A673 (cell line): ENCODE measurements at regions not wholly inside any gene's neighbourhood (a gene's known extent, or its start where the extent isn't known, plus 50 kb on each side); places are given as distances from the start of the nearest gene placed in this dataset.

Experiments
- BruUV-seq: library from RNA; stranded (reverse); fragments of 400-500 nt; replicated peaks from 2 replicates; lab custom pipeline; 2021; lab: Mats Ljungman, UMichigan
- CTCF ChIA-PET: fragments of 300-600 bp; sonication (Branson Sonifier 250); formaldehyde crosslinking; loops from one replicate; lab custom pipeline; 2022; ENCODE audit warnings: antibody characterized with exemption; lab: Charles Lee
- POLR2A ChIA-PET: fragments of 300-600 bp; sonication (Branson Sonifier 250); formaldehyde crosslinking; loops from one replicate; lab custom pipeline; 2022; ENCODE audit warnings: antibody characterized with exemption; ENCODE audit not compliant: low non-redundant PET; lab: Charles Lee
- DNase-seq: peaks from one replicate; pipeline ENCODE4 v3.0.0-alpha.2; 2015; ENCODE audit warnings: low spot score
- H3K27ac ChIP-seq: fragments of 200-600 bp; sonication (generic); 2 replicates; pipeline ENCODE4 v1.5.1; 2016; ENCODE audit warnings: mixed run types, low read depth, mild to moderate bottlenecking, mixed read lengths, antibody characterized with exemption, low read length; ENCODE audit not compliant: poor library complexity, severe bottlenecking
- H3K27me3 ChIP-seq: fragments of 200-600 bp; sonication (generic); replicated peaks from 2 replicates; pipeline ENCODE4 v1.6.1; 2017; ENCODE audit warnings: mixed run types, low read depth, mild to moderate bottlenecking, mixed read lengths, antibody characterized with exemption, low read length; ENCODE audit not compliant: insufficient read depth, poor library complexity
- H3K36me3 ChIP-seq: fragments of 200-600 bp; sonication (generic); 2 replicates; pipeline ENCODE4 v1.6.1; 2016; ENCODE audit warnings: mixed run types, mild to moderate bottlenecking, mixed read lengths, antibody characterized with exemption, low read length; ENCODE audit not compliant: insufficient read depth, poor library complexity, severe bottlenecking
- H3K4me1 ChIP-seq: fragments of 200-600 bp; sonication (generic); 2 replicates; pipeline ENCODE4 v1.6.1; 2017; ENCODE audit warnings: mixed run types, mild to moderate bottlenecking, mixed read lengths, antibody characterized with exemption, low read length; ENCODE audit not compliant: insufficient read depth, poor library complexity, severe bottlenecking
- H3K4me3 ChIP-seq: fragments of 200-600 bp; sonication (generic); 2 replicates; pipeline ENCODE4 v1.5.1; 2016; ENCODE audit warnings: low read depth, mixed run types, mild to moderate bottlenecking, mixed read lengths, low read length; ENCODE audit not compliant: poor library complexity, severe bottlenecking
- H3K9me3 ChIP-seq: fragments of 200-600 bp; sonication (generic); 2 replicates; pipeline ENCODE4 v1.6.1; 2016; ENCODE audit warnings: mixed run types, low read depth, mild to moderate bottlenecking, mixed read lengths, antibody characterized with exemption, low read length; ENCODE audit not compliant: poor library complexity, severe bottlenecking
- EZH2 ChIP-seq: fragments of 200-600 bp; sonication (generic); IDR thresholded peaks from 2 replicates; pipeline ENCODE4 v1.6.1; 2017; ENCODE audit warnings: borderline replicate concordance, low read depth, mild to moderate bottlenecking, mixed read lengths, antibody characterized with exemption, low read length; ENCODE audit not compliant: poor library complexity, severe bottlenecking
- intact Hi-C: fragments of 100-400 bp; cut with micrococcal nuclease; formaldehyde crosslinking; loops from one replicate; pipeline ENCODE4 v1.10.0; 2022; ENCODE audit not compliant: unreplicated experiment
- TF ChIP-seq, protein P1 (sequence below): fragments of 300-800, 200-600 bp; sonication (generic); conservative IDR thresholded peaks from 2 replicates; pipeline ENCODE4 v1.5.1; 2017; ENCODE audit warnings: low read depth, mild to moderate bottlenecking, antibody characterized with exemption, low read length, moderate library complexity, mixed read lengths

DNA sequence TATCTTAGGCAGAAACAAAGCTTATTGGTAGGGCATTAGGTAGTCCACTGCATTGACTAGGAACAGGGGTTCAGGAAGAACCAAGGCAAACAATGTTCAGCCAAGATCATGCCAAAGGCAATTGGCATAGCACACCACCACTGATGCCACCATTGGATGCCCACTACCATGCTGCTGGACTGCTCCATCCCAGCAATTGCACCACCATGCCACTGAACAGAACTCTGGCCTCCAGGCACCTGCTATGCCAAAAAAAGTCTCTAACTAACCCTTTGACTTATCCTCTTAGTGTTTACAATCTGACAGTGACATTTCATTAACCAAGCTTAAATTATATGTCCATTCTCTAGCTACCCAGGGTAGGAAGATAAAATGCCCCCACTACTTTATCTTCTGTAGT, 509.6 kb upstream of the CAMK1G start:
- ChIA-PET POLR2A (no interaction called here), CTCF (no interaction called here)
- Histone ChIP-seq H3K36me3 (no peaks in the 10 kb centered on the region), H3K9me3 (no peaks in the 10 kb centered on the region), H3K4me1 (no peaks in the 10 kb centered on the region), H3K27me3 (no peaks in the 10 kb centered on the region), H3K4me3 (no peak overlapping the region), H3K27ac (no peak overlapping the region)
- intact Hi-C loops, result loop anchor here (10.0 kb wide), 1 partner anchor 131 kb away; no protein-coding TSS in a partner anchor
- DNase-seq, result no peak
- BruUV-seq, result no TSS peak
- TF ChIP-seq EZH2, result no peak
- TF ChIP-seq, protein P1, sequence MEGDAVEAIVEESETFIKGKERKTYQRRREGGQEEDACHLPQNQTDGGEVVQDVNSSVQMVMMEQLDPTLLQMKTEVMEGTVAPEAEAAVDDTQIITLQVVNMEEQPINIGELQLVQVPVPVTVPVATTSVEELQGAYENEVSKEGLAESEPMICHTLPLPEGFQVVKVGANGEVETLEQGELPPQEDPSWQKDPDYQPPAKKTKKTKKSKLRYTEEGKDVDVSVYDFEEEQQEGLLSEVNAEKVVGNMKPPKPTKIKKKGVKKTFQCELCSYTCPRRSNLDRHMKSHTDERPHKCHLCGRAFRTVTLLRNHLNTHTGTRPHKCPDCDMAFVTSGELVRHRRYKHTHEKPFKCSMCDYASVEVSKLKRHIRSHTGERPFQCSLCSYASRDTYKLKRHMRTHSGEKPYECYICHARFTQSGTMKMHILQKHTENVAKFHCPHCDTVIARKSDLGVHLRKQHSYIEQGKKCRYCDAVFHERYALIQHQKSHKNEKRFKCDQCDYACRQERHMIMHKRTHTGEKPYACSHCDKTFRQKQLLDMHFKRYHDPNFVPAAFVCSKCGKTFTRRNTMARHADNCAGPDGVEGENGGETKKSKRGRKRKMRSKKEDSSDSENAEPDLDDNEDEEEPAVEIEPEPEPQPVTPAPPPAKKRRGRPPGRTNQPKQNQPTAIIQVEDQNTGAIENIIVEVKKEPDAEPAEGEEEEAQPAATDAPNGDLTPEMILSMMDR, result no peak

DNA sequence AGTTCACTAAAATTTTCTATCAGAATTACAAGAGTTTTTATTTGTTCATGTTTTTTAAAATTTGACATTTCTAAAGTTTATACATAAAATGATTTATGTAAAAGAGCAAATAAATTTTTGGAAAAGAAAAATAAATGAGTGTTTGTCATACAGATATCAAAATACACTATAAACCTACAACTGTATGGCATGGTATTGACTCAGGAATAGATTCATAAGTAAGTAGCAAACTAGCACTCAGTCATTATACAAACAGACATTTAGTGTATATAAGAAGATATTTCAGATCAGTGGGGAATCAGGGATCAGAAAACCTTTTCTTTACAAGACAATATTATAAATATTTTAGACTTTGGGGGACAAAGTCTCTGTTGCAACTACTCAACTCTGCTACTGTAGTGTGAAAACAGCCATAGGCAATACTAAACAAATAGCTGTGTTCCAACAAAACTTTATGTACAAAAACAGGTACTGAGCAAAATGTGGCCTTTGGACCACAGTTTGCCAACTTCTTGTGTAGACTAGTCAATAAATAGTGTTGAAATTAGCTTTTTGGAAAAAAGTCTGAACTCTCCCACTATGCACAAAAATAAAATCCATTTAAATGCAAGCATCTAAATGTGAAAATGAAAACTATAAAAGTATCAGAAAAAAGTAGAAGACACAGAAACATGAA, 508.8 kb upstream of the CAMK1G start:
- CTCF ChIA-PET, result no interaction called here
- Histone ChIP-seq H3K27me3 (peaks cover 3% of the 10 kb centered on the region), H3K4me1 (no peaks in the 10 kb centered on the region), H3K9me3 (no peaks in the 10 kb centered on the region), H3K27ac (no peak overlapping the region), H3K4me3 (no peak overlapping the region), H3K36me3 (no peaks in the 10 kb centered on the region)
- intact Hi-C loops, result loop anchor here (10.0 kb wide), 1 partner anchor 130 kb away; no protein-coding TSS in a partner anchor
- TF ChIP-seq, protein P1, result no peak
- TF ChIP-seq EZH2, result no peak
- no TSS peak for BruUV-seq
- POLR2A ChIA-PET, result no interaction called here
- DNase-seq, result no peak

- BruUV-seq, result no TSS peak
- DNase-seq, result peak; percentile 50
- ChIA-PET POLR2A (no interaction called here), CTCF (no interaction called here)
- Histone ChIP-seq H3K27me3 (peaks cover 7% of the 10 kb centered on the region), H3K36me3 (no peaks in the 10 kb centered on the region), H3K9me3 (no peaks in the 10 kb centered on the region), H3K4me1 (no peaks in the 10 kb centered on the region), H3K27ac (no peak overlapping the region), H3K4me3 (no peak overlapping the region)
- intact Hi-C loops, result loop anchor here (10.0 kb wide), 1 partner anchor 128 kb away; no protein-coding TSS in a partner anchor
- TF ChIP-seq EZH2, result no peak
- TF ChIP-seq, protein P1, result peak; percentile 52
These were observed 506.8 kb upstream of the CAMK1G start for GRCh38 chr1:209076688-209077087.
